ENCODE measurements at regions not wholly inside any gene's neighbourhood (a gene's known extent, or its start where the extent isn't known, plus 50 kb on each side); places are given as distances from the start of the nearest gene placed in this dataset.

GRCh38 chr6:14270142-14270893 lies 152.7 kb downstream of the CD83 start:
- Histone ChIP-seq H3K23me2 (ENCODE audit: insufficient read length, low read depth, low read length, poor library complexity, severe bottlenecking) (no peaks in the 10 kb centered on the region), H2BK120ac (ENCODE audit: low read depth, low read length, poor library complexity, severe bottlenecking) (no peak overlapping the region), H2BK12ac (ENCODE audit: insufficient read length, low read depth, low read length) (no peak overlapping the region), H3K27me3 (ENCODE audit: insufficient read depth, low read length) (no peaks in the 10 kb centered on the region; the same call in 1 of the 2 replicates), H3K9ac (ENCODE audit: extremely low read depth, insufficient read length, low read length) (no peak overlapping the region), H3K27ac (ENCODE audit: insufficient read length, low read depth, low read length) (no peak overlapping the region), H4K8ac (replicated peaks; ENCODE audit: insufficient read length, low read depth, low read length) (no peak overlapping the region), H2BK15ac (ENCODE audit: low read depth, low read length) (no peak overlapping the region), H3K79me2 (ENCODE audit: insufficient read depth, low read length) (no peaks in the 10 kb centered on the region), H3K4me2 (ENCODE audit: insufficient read depth, insufficient read length, low read length) (no peak overlapping the region), H4K20me1 (ENCODE audit: control insufficient read depth, insufficient read depth, insufficient read length) (no peaks in the 10 kb centered on the region), H3K4me1 (ENCODE audit: insufficient read depth, low read length) (peaks cover 8% of the 10 kb centered on the region; the same call in 1 of the 2 replicates), H3K56ac (ENCODE audit: insufficient read length, low read depth, low read length) (no peak overlapping the region), H3K18ac (ENCODE audit: insufficient read length, low read depth, low read length) (no peak overlapping the region), H2BK20ac (ENCODE audit: low read depth, low read length, poor library complexity, severe bottlenecking) (no peak overlapping the region), H4K5ac (ENCODE audit: insufficient read length, low read depth, low read length) (no peak overlapping the region), H3K23ac (ENCODE audit: insufficient read length, low read depth, low read length) (no peak overlapping the region), H3T11ph (ENCODE audit: low read length) (no peak overlapping the region), H2AK5ac (ENCODE audit: insufficient read length, low read length) (no peak overlapping the region), H3K4ac (ENCODE audit: low read depth, low read length) (no peak overlapping the region), H4K91ac (ENCODE audit: insufficient read length, low read depth, low read length) (no peak overlapping the region), H3K9me3 (ENCODE audit: control insufficient read depth, low read depth, low read length) (no peaks in the 10 kb centered on the region), H2AFZ (ENCODE audit: low read length) (no peak overlapping the region), H3K14ac (ENCODE audit: insufficient read depth, low read length) (no peak overlapping the region), H2BK5ac (ENCODE audit: insufficient read length, low read length) (no peak overlapping the region), H3K79me1 (ENCODE audit: insufficient read depth, low read depth, low read length, poor library complexity, severe bottlenecking) (no peaks in the 10 kb centered on the region)
- Mint-ChIP-seq H3K9me3 (peaks cover 7 to 14% of the 10 kb centered on the region in 2 experiments), H3K4me3 (no peak overlapping the region), H3K36me3 (ENCODE audit: insufficient read depth in 1 of 3, low read depth in 3 of 3) (peaks cover 6 to 10% (median 8%) of the 10 kb centered on the region in 3 experiments), H3K27ac (no peak overlapping the region), H3K27me3 (ENCODE audit: low read depth) (peaks cover 63% of the 10 kb centered on the region), H3K4me1 (peaks cover 23 to 42% of the 10 kb centered on the region in 2 experiments)
- WGBS (ENCODE audit: extremely low coverage, insufficient read length, low lambda C conversion rate), result no CpG with 5 or more reads among the region's 5 CpGs
- TF ChIP-seq CTCF (conservative IDR thresholded peaks at IDR 0.05), result no peak
- peak; percentile 10 for DNase-seq
